Breast epithelium (tissue), 3 donors: ENCODE measurements at regions not wholly inside any gene's neighbourhood (a gene's known extent, or its start where the extent isn't known, plus 50 kb on each side); places are given as distances from the start of the nearest gene placed in this dataset.

ENCODE experiments used
- POLR2A ChIP-seq: fragments of 450-650 bp; IDR thresholded peaks from one replicate; pipeline ENCODE4 v1.6.1; 2016; ENCODE audit warnings: antibody characterized with exemption, mild to moderate bottlenecking, moderate library complexity
- TF ChIP-seq, protein P1 (sequence below), 3 donors: fragments of 450-650 bp; IDR thresholded peaks; one replicate each; pipeline ENCODE4 v1.5.1; 2016 to 2017; ENCODE audit warnings: antibody characterized with exemption in 3 of 3, mild to moderate bottlenecking in 3 of 3, moderate library complexity in 3 of 3

DNA sequence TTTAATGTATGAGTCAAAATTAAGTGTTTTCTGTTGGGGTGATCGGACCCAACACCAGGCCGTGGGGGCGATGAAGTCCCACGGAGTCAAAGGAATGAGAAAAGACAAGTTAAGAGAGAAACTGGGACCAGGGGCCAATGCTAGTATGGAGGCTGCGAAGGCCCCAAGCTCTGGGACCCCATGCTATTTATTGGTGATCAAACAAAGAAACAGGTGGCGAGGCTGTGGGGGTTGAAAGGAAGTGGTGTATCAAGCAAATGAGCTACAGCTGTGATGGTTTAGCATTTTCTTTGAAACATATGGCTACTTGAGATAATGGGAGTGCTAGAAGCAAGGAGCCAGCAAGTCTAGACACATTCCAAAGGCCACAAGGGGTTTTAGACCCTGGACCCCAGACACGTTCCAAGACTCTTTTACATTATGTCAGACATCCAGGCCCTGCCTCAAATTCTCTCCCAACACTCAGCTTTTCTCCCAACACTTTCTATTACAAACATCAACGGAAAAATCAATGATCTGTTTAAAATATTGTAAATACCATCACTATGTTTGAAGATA, 56.0 kb upstream of the SNRPN start:
- TF ChIP-seq, protein P1, sequence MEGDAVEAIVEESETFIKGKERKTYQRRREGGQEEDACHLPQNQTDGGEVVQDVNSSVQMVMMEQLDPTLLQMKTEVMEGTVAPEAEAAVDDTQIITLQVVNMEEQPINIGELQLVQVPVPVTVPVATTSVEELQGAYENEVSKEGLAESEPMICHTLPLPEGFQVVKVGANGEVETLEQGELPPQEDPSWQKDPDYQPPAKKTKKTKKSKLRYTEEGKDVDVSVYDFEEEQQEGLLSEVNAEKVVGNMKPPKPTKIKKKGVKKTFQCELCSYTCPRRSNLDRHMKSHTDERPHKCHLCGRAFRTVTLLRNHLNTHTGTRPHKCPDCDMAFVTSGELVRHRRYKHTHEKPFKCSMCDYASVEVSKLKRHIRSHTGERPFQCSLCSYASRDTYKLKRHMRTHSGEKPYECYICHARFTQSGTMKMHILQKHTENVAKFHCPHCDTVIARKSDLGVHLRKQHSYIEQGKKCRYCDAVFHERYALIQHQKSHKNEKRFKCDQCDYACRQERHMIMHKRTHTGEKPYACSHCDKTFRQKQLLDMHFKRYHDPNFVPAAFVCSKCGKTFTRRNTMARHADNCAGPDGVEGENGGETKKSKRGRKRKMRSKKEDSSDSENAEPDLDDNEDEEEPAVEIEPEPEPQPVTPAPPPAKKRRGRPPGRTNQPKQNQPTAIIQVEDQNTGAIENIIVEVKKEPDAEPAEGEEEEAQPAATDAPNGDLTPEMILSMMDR (IDR thresholded peaks at IDR 0.05) = no peak
- TF ChIP-seq POLR2A = no peak
